Psoas muscle (tissue), 7 donors: ENCODE measurements at regions not wholly inside any gene's neighbourhood (a gene's known extent, or its start where the extent isn't known, plus 50 kb on each side); places are given as distances from the start of the nearest gene placed in this dataset.
"Not testable (repeated sequence)": the region's sequence is repeated elsewhere in the genome, so short reads cannot be mapped to it uniquely, and the experiment has no call there.

ENCODE experiments used
- ATAC-seq, 4 donors: fragments of 200-7000 bp; cut with Tn5 transposase; one replicate each; pipeline ENCODE4 v1.9.1; 2020; ENCODE audit warnings: moderate library complexity in 3 of 4, mild to moderate bottlenecking in 2 of 4
- DNase-seq, 2 donors: peaks; one replicate each; pipeline ENCODE4 v3.0.0-alpha.2; 2020
- H3K27ac ChIP-seq: fragments of 200-600 bp; one replicate; pipeline ENCODE4 v1.8.0; 2022
- H3K27me3 ChIP-seq, 3 donors: fragments of 200-600 bp in 1 of 3; one replicate each; pipeline versions ENCODE4 v1.6.1 to v1.8.0; 2013 to 2022; ENCODE audit warnings: low read length in 2 of 3, mild to moderate bottlenecking in 2 of 3, moderate library complexity in 1 of 3; ENCODE audit not compliant: insufficient read depth in 3 of 3
- H3K36me3 ChIP-seq, 2 donors: fragments of 200-600 bp in 1 of 2; one replicate each; pipeline versions ENCODE4 v1.6.1 to v1.8.0; 2013 to 2022; ENCODE audit warnings: low read depth in 1 of 2, mild to moderate bottlenecking in 1 of 2, moderate library complexity in 1 of 2; ENCODE audit not compliant: insufficient read depth in 1 of 2
- H3K4me1 ChIP-seq: fragments of 200-600 bp; one replicate; pipeline ENCODE4 v1.8.0; 2022
- H3K4me3 ChIP-seq: fragments of 200-600 bp; one replicate; pipeline ENCODE4 v1.8.0; 2022; ENCODE audit warnings: mild to moderate bottlenecking
- H3K9me3 ChIP-seq: fragments of 200-600 bp; one replicate; pipeline ENCODE4 v1.8.0; 2022
- WGBS, 3 donors: extraction: QIAGEN DNeasy Blood & Tissue Kit; methylation state at CpG; one replicate each; pipeline versions ENCODE4 v1.1.6 to v1.1.7; 2013; 5-methylcytosine and 5-hydroxymethylcytosine counted together
- intact Hi-C, 2 donors: fragments of 100-400 bp; cut with DNase I; formaldehyde crosslinking; loops; one replicate each; pipeline versions ENCODE4 v1.11.0 to v1.14.2; 2022
- TF ChIP-seq, protein P1 (sequence below): fragments of 200-600 bp; IDR thresholded peaks from one replicate; pipeline ENCODE4 v1.8.0; 2022; ENCODE audit warnings: antibody characterized with exemption
- donor health status: healthy with polysubstance abuse.
- donor health status: DM: no; HTN: no; CAD: no; lungs with moderate emphysema.
- donor health status: Bipolar disorder and iron deficiency.
- donor health status: healthy.
- donor health status: DM: yes; HTN: yes; CAD: no.
- donor health status: DM: no; HTN: no; CAD: no.
- donor health status: DM: yes; HTN: yes; CAD: no.

DNA sequence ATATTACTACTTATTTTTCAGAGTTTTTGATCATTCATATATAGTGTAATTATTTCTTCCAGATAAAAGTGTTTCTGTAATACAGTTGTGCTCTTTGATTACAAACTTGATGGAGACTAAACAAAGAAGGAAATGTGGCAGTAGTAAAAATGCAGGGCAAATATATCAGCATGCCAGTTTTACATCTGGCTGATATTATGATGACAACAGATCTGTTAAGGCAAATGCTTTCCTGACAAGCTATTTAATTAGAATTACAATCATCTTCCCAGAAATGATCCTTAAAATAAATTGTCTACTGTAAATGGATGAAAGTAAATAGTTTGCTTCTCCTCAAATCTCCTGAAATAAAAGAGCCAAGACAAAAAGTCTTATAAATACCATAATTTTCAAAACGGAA lies 1659.8 kb downstream of the BRINP3 start:
- 50 to 53% (median 51%) methylated on average over 1 of the region's 1 CpG for WGBS, 3 donors
- H3K27ac ChIP-seq: no peak overlapping the region
- TF ChIP-seq, protein P1, sequence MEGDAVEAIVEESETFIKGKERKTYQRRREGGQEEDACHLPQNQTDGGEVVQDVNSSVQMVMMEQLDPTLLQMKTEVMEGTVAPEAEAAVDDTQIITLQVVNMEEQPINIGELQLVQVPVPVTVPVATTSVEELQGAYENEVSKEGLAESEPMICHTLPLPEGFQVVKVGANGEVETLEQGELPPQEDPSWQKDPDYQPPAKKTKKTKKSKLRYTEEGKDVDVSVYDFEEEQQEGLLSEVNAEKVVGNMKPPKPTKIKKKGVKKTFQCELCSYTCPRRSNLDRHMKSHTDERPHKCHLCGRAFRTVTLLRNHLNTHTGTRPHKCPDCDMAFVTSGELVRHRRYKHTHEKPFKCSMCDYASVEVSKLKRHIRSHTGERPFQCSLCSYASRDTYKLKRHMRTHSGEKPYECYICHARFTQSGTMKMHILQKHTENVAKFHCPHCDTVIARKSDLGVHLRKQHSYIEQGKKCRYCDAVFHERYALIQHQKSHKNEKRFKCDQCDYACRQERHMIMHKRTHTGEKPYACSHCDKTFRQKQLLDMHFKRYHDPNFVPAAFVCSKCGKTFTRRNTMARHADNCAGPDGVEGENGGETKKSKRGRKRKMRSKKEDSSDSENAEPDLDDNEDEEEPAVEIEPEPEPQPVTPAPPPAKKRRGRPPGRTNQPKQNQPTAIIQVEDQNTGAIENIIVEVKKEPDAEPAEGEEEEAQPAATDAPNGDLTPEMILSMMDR: no peak
- H3K4me1 ChIP-seq: no peaks in the 10 kb centered on the region
- intact Hi-C loops: no loop called here
- ATAC-seq (no peak), DNase-seq (no peak)
- no peaks in the 10 kb centered on the region for H3K27me3 ChIP-seq
- no peaks in the 10 kb centered on the region for H3K36me3 ChIP-seq
- no peak overlapping the region for H3K4me3 ChIP-seq
- no peaks in the 10 kb centered on the region for H3K9me3 ChIP-seq

DNA sequence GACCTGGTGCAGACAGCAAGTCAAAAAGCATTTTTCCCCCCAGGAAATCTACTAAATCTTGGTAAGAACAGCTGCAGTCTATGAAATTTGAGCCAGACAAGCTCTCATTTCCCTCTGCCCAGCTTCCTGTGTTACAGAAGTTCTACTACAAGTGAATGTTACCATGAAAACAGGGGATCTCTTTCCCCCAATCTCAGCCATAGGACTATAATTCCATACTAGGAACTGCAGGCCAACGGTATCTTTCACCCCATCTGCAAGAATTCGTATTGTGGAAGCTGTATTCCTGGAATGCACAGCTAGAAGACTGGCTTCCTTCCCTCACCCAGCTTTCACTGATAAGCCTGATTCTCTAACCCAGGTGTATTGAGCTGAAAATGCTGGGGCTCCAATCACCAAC lies 1655.4 kb downstream of the BRINP3 start:
- DNase-seq (no peak), ATAC-seq (no peak)
- TF ChIP-seq, protein P1: no peak
- Histone ChIP-seq H3K27me3 (no peaks in the 10 kb centered on the region), H3K4me1 (no peaks in the 10 kb centered on the region), H3K9me3 (no peaks in the 10 kb centered on the region), H3K27ac (no peak overlapping the region), H3K4me3 (no peak overlapping the region), H3K36me3 (no peaks in the 10 kb centered on the region)
- 0 to 10% (median 5%) methylated on average over 2 of the region's 2 CpGs for WGBS, 3 donors
- intact Hi-C loops: no loop called here

DNA sequence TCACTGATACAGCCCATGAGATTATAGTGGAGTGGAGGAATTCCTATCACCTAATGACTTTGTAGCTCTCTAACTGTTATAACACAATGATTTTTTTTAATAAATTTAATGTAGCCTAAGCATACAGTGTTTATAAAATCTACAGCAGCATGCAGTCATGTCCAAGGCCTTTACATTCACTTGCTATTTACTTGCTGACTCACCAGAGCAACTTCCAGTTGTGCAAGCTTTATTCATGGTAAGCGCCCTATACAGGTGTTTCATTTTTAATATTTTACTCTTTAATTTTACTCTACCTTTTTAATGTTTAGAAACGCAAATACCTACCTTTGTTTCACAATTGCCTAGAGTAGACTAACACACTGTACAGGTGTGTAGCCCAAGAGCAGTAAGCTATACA lies 1652.2 kb downstream of the BRINP3 start:
- no peak overlapping the region for H3K4me3 ChIP-seq
- no peaks in the 10 kb centered on the region for H3K36me3 ChIP-seq
- H3K9me3 ChIP-seq: no peaks in the 10 kb centered on the region
- no peak overlapping the region for H3K27ac ChIP-seq
- H3K27me3 ChIP-seq: no peaks in the 10 kb centered on the region
- intact Hi-C loops: no loop called here
- TF ChIP-seq, protein P1: no peak
- DNase-seq: no peak
- H3K4me1 ChIP-seq: no peaks in the 10 kb centered on the region
- 95 to 96% (median 95%) methylated on average over 2 of the region's 2 CpGs for WGBS, 3 donors
- ATAC-seq: no peak

DNA sequence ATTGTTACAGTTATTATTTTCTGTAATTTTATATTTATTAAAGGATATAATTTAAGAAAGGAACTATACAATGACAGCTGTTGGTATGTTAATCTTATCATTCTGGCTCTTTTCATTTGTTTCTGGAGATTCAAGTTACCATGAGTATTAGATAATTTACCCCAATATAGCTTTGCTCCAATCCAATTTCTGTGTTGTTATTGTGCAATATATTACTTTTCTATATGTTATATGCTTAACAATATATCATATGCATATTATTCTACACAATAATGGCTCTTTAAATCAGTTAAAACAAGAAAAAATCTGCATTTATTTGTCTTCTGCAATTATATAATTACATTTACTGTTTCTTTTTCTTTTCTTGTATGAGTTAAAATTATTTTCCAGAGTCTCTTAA lies 1650.9 kb downstream of the BRINP3 start:
- no peak for ATAC-seq

DNA sequence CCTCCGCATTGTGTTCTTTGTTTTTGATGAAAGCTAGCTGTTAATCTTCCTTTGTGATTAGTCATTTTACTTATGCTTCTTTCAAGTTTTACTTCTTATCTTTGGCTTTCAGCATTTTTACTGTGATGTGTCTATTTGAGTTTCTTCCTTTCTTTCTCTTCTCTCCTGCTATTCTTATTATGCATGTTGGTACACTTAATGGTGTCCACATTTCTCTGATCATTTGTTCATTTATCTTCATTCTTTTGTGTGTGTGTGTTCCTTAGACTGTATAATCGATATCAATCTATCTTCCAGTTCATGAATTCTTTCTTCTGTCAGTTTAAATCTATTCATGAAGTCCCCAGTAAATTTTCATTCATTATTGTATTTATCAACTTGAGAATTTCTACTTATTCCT lies 1650.3 kb downstream of the BRINP3 start:
- ATAC-seq (no peak), DNase-seq (no peak)
- H3K36me3 ChIP-seq: no peaks in the 10 kb centered on the region
- H3K27ac ChIP-seq: no peak overlapping the region
- intact Hi-C loops: no loop called here
- H3K4me1 ChIP-seq: no peaks in the 10 kb centered on the region
- H3K9me3 ChIP-seq: no peaks in the 10 kb centered on the region
- no peak overlapping the region for H3K4me3 ChIP-seq
- TF ChIP-seq, protein P1: no peak
- no peaks in the 10 kb centered on the region for H3K27me3 ChIP-seq
- WGBS, 3 donors: 90 to 95% (median 91%) methylated on average over 2 of the region's 2 CpGs

More for the DNA sequence above, 1650.9 kb downstream of the BRINP3 start:
- Histone ChIP-seq H3K36me3 (no peaks in the 10 kb centered on the region), H3K4me3 (no peak overlapping the region), H3K27me3 (no peaks in the 10 kb centered on the region), H3K4me1 (no peaks in the 10 kb centered on the region), H3K27ac (no peak overlapping the region), H3K9me3 (no peaks in the 10 kb centered on the region)
- TF ChIP-seq, protein P1: no peak
- DNase-seq: no peak
- intact Hi-C loops: no loop called here

DNA sequence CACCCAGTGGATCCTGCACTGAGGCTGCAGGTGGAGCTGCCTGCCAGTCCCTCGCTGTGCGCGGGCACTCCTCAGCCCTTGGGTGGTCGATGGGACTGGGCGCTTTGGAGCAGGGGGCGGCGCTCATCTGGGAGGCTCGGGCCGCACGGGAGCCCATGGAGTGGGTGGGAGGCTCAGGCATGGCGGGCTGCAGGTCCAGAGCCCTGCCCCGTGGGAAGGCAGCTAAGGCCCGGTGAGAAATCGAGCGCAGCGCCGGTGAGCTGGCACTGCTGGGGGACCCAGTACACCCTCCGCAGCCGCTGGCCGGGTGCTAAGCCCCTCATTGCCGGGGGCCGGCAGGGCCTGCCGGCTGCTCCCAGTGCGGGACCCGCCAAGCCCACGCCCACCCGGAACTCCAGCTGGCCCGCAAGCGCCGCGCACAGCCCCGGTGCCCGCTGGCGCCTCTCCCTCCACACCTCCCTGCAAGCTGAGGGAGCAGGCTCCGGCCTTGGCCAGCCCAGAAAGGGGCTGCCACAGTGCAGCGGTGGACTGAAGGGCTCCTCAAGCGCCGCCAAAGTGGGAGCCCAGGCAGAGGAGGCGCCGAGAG lies 1636.5 kb downstream of the BRINP3 start:
- intact Hi-C loops, H3K9me3 ChIP-seq, H3K27me3 ChIP-seq, H3K4me3 ChIP-seq, ATAC-seq, DNase-seq, H3K27ac ChIP-seq, H3K36me3 ChIP-seq, H3K4me1 ChIP-seq: not testable (repeated sequence)
- WGBS, 3 donors: 95 to 96% (median 96%) methylated on average over 28 to 40 of the region's 40 CpGs
